ACHN (cell line): ENCODE measurements at regions not wholly inside any gene's neighbourhood (a gene's known extent, or its start where the extent isn't known, plus 50 kb on each side); places are given as distances from the start of the nearest gene placed in this dataset.

Source experiments
- DNase-seq: peaks from one replicate; pipeline ENCODE4 v3.0.0-alpha.2; 2015
- in situ Hi-C: cut with HindIII; loops from 2 replicates; pipeline ENCODE4 v1.10.0; 2017; ENCODE audit warnings: low sequenced_read_pairs, low pct_ligation_motif_present, low pct_unique_long_range_greater_than_20kb

DNA sequence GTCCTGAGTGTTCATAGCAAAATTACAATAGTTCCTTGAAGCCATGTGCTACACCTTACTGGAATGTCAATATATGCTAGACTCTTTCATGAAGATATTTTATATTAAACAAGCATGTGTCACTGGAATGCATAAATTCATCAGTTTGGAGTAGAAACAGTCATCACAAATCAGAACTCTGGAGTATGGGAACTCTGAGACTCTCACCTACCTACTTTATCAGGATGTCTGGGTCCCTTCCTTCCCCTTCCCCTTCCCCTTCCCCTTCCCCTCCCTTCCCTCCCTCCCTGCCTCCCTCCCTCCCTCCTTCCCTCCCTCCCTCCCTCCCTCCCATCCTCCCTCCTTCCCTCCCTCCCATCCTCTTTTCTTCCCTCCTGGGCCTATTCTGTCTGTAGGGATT lies 144.7 kb upstream of the PEX5L start:
- in situ Hi-C loops, result no loop called here

DNA sequence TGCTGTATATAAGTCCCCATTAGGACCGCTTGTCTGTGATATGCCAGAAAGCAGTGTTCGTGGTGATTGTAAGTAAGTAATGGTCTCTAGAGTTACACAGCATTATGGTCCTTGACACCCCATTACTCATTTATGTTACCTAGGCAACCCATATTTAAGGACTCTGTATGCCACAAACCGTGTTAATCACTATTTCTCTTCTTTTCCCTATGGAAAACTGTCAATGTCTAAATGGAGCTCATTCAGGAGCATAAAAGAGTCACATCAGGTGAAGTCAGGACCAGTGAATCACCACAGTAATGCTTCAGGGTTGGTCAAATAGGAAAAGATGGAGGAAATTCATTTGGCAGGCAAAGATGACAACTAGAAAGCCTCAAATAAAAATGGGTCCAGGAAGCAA lies 146.6 kb upstream of the PEX5L start:
- in situ Hi-C loops, result no loop called here
- no peak for DNase-seq

More for the DNA sequence above, 144.7 kb upstream of the PEX5L start:
- no peak for DNase-seq

GRCh38 chr3:180184816-180185215 lies 148.1 kb upstream of the PEX5L start:
- in situ Hi-C loops, result no loop called here
- no peak for DNase-seq

GRCh38 chr3:180185650-180186049 lies 148.9 kb upstream of the PEX5L start:
- in situ Hi-C loops, result no loop called here
- DNase-seq, result no peak

- in situ Hi-C loops, result no loop called here
- DNase-seq, result no peak
These were observed 152.0 kb upstream of the PEX5L start for GRCh38 chr3:180188512-180189309.

GRCh38 chr3:180189310-180189648 lies 152.5 kb upstream of the PEX5L start:
- no peak for DNase-seq
- in situ Hi-C loops, result no loop called here

DNA sequence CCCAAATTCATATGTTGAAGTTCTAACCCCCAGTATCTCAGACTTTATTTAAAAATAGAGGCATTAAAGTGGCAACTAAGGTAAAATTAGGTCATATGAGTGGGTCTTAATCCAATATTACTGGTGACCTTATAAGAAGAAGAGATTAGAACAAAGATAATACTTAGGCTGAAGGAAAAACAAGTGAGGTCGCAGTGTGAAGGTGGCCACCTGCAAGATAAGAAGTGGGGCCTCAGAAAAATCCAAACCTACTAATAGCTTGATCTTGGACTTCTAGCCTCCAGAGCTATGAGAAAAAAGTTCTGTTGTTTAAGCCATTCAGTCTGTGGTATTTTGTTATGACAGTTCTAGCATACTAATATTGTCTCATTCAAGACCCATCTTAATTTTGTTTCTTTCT lies 159.9 kb upstream of the PEX5L start:
- in situ Hi-C loops, result no loop called here
- no peak for DNase-seq

GRCh38 chr3:180199417-180199995 lies 162.8 kb upstream of the PEX5L start:
- in situ Hi-C loops, result no loop called here
- no peak for DNase-seq

GRCh38 chr3:180215866-180216265 lies 179.1 kb upstream of the PEX5L start:
- in situ Hi-C loops, result no loop called here
- DNase-seq, result no peak

DNA sequence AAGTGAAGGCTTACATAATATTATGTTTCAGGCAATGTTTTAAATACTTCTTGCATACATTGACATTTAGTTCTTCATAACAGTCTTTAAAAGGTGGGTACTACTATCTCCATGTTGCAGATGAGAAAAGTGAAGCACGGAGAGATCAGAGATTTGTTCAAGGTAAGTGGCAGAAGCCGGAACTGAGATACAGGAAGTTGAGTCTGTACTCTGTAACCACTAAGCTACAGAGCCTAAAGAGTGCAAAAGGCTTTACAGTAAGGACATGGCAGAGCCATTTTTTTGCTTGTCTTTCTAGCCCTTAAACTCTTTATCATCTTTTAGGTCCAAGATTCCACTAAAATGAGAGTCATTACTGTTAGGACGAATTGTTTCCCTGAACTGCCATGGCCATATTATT lies 186.5 kb upstream of the PEX5L start:
- in situ Hi-C loops, result no loop called here
- DNase-seq, result no peak

DNA sequence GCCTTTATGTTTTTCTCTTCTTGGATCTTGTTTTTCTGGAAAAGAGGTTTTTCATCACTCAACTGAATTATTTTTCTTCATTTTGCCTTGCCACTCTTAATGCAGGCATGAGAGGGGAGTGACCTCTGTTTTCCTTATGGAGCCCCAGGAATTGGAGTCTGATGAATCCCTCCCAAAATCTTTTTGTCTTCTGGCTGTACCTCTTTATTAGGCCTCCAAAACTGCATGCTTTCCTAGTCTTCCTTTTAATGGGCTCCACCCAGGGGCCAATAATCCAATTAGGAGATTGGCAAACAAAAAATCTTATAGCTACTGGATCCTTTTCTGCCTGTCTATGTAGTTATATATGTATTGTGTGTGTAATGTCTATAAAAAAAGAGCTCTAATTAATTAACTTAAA lies 192.4 kb upstream of the PEX5L start:
- DNase-seq, result no peak
- in situ Hi-C loops, result no loop called here

GRCh38 chr3:180239939-180240338 lies 203.2 kb upstream of the PEX5L start:
- no peak for DNase-seq
- in situ Hi-C loops, result no loop called here

DNA sequence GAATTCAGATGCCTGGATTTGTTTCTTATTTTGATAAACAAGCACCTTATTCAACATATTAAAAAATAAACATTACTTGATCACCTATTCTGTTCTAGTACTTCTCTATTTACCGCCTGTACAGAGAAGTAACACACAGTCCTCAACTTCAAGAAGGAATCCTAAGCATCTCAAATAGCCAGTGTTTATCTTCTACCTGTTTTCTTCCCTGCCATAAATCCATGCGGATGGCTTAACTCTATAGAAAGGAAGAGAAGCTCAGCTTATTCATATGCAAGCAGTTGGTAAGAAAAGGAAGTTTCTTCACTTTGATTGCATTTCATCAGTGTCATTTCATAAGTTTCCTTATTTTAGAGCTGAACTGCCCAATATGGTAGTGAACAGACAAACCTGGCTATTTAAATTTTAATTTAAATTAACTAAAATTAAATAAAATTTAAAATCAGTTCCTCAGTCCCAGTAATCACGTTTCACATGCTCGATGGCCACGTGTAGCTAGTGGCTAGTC lies 210.0 kb upstream of the PEX5L start:
- in situ Hi-C loops, result no loop called here
- no peak for DNase-seq

DNA sequence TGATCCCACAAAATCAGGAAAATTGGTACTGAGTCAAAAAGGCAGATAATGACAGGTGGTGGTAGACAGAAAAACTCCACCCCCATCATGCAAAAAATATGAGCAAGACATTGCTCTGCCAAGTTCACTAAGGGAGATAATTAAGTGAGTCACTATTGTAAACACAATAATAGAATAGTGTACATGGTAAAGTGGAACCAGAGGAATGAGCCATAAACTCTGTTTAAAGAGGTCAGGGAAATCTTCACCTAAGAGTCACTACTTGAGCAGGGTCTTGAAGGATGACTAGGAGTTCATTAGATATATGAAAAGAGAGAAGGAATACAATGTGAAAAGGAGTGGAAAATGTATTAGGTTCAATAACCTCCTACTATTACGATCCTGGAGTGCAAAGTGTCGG lies 213.4 kb upstream of the PEX5L start:
- in situ Hi-C loops, result no loop called here
- no peak for DNase-seq

GRCh38 chr3:180252683-180253082 lies 215.9 kb upstream of the PEX5L start:
- DNase-seq, result no peak
- in situ Hi-C loops, result no loop called here

- no peak for DNase-seq
These were observed 216.5 kb upstream of the PEX5L start for GRCh38 chr3:180253283-180253682.

DNA sequence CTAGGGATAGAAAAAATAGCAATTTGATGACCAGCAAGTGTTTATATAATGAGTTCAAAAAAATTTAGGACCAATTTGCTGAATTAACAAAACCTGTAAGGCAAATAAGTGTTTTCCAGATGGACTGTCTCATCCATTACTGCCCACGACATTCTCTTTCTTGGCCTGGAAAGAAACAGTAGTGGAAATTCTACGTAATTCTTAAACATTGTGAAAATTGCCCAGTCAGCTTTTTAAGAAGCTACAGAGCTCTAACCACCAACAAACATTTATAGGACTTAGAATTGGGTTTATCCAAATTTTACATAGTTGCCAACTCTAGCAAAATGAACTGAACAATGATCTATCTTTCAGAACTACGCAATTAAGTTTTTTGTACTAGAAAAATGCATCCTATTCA lies 227.7 kb upstream of the PEX5L start:
- in situ Hi-C loops, result no loop called here
- DNase-seq, result no peak

More at GRCh38 chr3:180253283-180253682, 216.5 kb upstream of the PEX5L start:
- in situ Hi-C loops, result no loop called here

DNA sequence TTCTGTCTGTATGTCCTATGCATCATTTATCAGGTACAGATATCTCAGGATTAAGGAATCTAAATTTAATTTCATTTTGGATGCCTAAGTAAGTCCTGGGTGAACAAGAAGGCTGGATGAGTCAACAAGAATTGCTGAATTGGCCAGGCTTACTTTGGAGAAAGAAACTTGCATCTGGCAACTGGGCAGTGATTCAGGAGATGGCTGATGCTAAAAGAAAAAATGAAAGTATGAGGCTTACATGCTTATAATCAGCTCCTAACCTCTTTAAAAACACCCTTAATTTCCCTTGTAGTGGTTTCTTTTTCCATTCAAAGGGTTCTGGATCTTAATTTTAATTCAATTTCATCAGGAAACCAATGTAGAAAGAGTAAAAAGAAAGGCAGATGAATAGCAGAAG lies 228.8 kb upstream of the PEX5L start:
- no peak for DNase-seq
- in situ Hi-C loops, result no loop called here

DNA sequence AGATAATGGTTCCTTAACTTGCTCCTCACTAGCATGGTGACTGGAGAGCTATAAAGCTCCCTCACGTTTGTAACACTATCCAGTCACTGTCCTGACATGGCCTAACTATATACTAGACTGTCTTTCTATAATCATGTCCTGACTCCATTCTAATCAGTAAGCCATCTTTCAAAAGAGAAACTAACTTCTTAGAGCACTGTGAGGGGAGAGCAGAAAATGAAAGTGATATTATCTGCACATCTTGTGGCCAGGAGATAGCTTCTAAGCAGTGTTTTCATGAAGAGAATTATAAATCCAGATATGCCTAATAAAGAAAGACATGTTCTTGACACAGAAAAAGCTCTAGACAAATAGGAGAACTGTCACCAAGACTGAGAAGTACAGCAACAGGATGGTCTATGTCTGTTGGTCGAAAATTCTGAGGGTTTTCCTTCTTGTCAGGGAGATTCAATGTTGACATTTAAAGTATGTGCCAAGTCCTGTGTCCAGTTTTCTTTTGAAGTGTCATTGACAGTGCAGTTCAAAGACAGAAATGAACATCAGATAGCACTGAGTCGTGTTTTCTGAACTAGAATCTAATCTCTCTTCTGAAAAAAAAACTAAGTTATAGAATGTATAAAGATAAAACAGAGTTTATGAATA lies 230.6 kb upstream of the PEX5L start:
- DNase-seq, result peak; percentile 4
- in situ Hi-C loops, result no loop called here

DNA sequence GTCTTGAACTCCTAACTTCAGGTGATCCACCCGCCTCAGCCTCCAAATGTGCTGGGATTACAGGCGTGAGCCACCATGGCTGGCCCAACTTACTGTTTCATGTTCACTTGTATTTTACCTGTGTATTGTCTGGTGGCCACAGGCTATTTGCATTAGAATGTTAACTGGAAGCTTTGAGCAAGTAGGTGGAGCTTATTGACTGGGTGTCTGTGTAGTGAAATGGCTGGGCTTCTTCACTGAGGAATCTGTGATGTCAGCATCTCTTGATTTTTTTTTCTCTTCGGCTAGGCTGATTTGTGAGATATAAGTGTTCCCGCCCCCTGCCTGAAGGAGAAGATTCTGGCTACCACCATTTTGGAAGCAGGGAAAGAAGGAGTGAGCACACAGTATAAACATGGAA lies 237.8 kb upstream of the PEX5L start:
- in situ Hi-C loops, result no loop called here
- no peak for DNase-seq
